BJ (cell line): ENCODE measurements at regions not wholly inside any gene's neighbourhood (a gene's known extent, or its start where the extent isn't known, plus 50 kb on each side); places are given as distances from the start of the nearest gene placed in this dataset.
"Not testable (repeated sequence)": the region's sequence is repeated elsewhere in the genome, so short reads cannot be mapped to it uniquely, and the experiment has no call there.

Experiments used
- CTCF ChIA-PET: fragments of 350-600 bp; formaldehyde crosslinking; extraction: SDS; loops from one replicate; lab custom pipeline; 2021; ENCODE audit warnings: antibody characterized with exemption, inconsistent platforms; lab: Yijun Ruan, JAX
- POLR2A ChIA-PET: fragments of 300-600 bp; sonication (Branson Sonifier 250); formaldehyde crosslinking; extraction: SDS; loops from one replicate; lab custom pipeline; 2021; ENCODE audit warnings: antibody characterized with exemption; lab: Charles Lee
- DNase-seq: peaks from one replicate; pipeline ENCODE4 v3.0.0-alpha.2; 2011; ENCODE audit warnings: low read depth
- H3K27me3 ChIP-seq: 2 replicates; pipeline ENCODE4 v1.6.0; 2011; ENCODE audit warnings: low read length; ENCODE audit not compliant: control insufficient read depth, insufficient read depth
- H3K36me3 ChIP-seq: 2 replicates; pipeline ENCODE4 v1.5.1; 2011; ENCODE audit warnings: low read length; ENCODE audit not compliant: control insufficient read depth, insufficient read depth
- H3K4me3 ChIP-seq: 2 replicates; pipeline ENCODE4 v1.5.1; 2011; ENCODE audit warnings: low read depth, mild to moderate bottlenecking, control low read depth, low read length
- TF ChIP-seq, protein P1 (sequence below): IDR thresholded peaks from 2 replicates; pipeline ENCODE4 v1.5.1; 2011; ENCODE audit warnings: low read depth, mild to moderate bottlenecking, control low read depth, inconsistent platforms, low read length, moderate library complexity; ENCODE audit not compliant: insufficient read depth

DNA sequence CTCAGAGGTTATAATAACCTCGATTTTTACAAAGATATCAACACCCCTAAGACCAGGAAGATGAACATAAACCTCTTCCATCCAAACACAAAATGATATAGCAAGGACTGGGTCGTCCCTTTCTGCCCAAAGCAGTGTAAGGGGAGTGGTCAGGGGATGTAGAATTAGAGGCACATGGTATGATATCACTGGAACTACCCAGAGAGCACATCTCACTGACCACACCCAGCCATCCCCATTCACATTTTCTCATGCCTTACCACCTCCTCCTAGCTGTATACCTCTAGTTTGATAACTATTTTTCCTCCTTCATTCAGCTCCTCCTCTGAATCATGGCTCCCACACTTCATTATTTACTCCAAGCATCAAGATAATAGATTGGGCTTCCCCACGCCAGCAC, 152.6 kb downstream of the COPS8 start:
- no peaks in the 10 kb centered on the region for H3K36me3 ChIP-seq
- POLR2A ChIA-PET: no interaction called here
- TF ChIP-seq, protein P1, sequence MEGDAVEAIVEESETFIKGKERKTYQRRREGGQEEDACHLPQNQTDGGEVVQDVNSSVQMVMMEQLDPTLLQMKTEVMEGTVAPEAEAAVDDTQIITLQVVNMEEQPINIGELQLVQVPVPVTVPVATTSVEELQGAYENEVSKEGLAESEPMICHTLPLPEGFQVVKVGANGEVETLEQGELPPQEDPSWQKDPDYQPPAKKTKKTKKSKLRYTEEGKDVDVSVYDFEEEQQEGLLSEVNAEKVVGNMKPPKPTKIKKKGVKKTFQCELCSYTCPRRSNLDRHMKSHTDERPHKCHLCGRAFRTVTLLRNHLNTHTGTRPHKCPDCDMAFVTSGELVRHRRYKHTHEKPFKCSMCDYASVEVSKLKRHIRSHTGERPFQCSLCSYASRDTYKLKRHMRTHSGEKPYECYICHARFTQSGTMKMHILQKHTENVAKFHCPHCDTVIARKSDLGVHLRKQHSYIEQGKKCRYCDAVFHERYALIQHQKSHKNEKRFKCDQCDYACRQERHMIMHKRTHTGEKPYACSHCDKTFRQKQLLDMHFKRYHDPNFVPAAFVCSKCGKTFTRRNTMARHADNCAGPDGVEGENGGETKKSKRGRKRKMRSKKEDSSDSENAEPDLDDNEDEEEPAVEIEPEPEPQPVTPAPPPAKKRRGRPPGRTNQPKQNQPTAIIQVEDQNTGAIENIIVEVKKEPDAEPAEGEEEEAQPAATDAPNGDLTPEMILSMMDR: no peak
- CTCF ChIA-PET: interaction anchor here (0.6 to 1.6 kb wide), 3 partner anchors 14 to 96 kb away, joined by 3 to 4 read pairs (median 3); no protein-coding TSS in a partner anchor
- DNase-seq: no peak
- no peak overlapping the region for H3K4me3 ChIP-seq
- H3K27me3 ChIP-seq: no peaks in the 10 kb centered on the region

DNA sequence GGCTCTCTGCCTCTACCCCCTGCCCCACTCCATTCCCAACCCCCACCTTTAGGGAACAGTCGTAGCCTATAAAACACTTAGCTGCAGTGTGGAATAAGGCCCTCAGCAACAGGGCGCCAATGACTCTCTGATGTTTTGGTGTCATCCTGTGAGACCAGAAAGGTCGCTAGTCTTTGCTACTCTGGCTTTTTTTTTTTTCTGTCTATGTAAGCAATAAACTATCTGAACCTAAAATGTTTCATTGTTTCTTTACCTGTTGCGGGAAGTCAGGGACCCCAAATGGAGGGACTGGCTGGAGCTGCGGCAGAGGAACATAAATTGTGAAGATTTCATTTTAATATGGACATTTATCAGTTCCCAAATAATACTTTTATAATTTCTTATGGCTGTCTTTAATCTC, 154.6 kb downstream of the COPS8 start:
- Histone ChIP-seq H3K36me3 (no peaks in the 10 kb centered on the region), H3K4me3 (no peak overlapping the region), H3K27me3 (no peaks in the 10 kb centered on the region)
- ChIA-PET CTCF (no interaction called here), POLR2A (no interaction called here)
- DNase-seq: no peak
- TF ChIP-seq, protein P1: no peak

DNA sequence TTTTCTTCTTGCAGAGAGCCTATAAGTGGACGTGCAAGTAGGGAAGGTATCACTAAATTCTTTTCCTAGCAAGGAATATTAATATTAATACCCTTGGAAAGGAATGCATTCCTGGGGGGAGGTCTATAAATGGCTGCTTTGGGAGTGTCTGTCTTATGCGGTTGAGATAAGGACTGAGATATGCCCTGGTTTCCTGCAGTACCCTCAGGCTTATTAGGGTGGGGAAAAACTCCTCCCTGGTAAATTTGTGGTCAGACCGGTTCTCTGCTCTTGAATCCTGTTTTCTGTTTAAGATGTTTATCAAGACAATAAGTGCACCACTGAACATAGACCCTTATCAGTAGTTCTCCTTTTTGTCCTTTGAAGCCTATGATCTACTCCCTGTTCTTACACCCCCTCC, 155.2 kb downstream of the COPS8 start:
- H3K4me3 ChIP-seq, POLR2A ChIA-PET, H3K27me3 ChIP-seq, CTCF ChIA-PET, H3K36me3 ChIP-seq, DNase-seq: not testable (repeated sequence)

DNA sequence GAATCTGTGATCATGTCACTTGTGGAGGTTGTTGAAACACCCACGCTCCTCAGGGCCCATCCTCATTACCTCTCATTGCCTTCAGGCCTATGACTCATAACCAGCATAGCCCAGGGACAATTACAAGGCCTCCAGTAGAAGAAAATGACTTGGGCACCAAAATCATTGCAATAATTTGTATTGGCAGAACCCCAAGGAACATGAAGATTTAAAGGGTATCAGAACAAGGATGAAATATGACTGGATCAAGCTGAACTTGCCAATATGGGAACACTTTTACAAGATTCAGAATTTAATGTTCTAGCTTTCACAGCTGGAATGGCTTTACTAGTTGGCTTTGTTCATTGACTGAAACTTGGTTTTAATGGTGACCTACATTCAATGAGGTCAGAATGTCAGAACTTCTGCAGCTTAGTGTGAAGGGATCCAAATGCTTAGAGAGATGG, 156.4 kb downstream of the COPS8 start:
- ChIA-PET POLR2A (no interaction called here), CTCF (interaction anchor here (0.7 kb wide), 1 partner anchor 172 kb away, joined by 3 read pairs; the partner anchor contains the start of gene COL6A3)
- Histone ChIP-seq H3K36me3 (no peaks in the 10 kb centered on the region), H3K4me3 (no peak overlapping the region), H3K27me3 (no peaks in the 10 kb centered on the region)
- TF ChIP-seq, protein P1: no peak
- DNase-seq: no peak

DNA sequence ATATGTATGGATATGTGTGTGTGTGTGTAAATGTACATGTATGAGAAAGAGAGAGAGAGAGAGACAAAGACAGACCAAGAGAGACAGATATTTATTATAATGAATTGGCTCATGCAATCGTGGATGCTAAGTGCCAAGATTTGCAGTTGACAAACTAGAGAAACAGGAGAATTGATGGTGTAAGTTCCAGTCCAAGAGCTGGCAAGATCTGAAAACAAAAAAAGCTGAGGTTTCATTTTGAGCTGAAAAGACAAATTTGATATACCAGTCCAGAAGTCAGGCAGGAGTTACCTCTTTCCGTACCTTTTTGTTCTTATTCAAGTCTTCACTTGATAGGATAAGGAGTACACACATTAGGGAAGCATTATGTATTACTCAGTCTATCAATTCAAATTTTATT, 157.8 kb downstream of the COPS8 start:
- CTCF ChIA-PET: interaction anchor here (0.7 to 1.0 kb wide), 2 partner anchors 11 to 194 kb away, joined by 3 read pairs; no protein-coding TSS in a partner anchor
- TF ChIP-seq, protein P1: no peak
- DNase-seq: no peak
- POLR2A ChIA-PET: no interaction called here
- H3K4me3 ChIP-seq: no peak overlapping the region
- H3K36me3 ChIP-seq: no peaks in the 10 kb centered on the region
- H3K27me3 ChIP-seq: no peaks in the 10 kb centered on the region

DNA sequence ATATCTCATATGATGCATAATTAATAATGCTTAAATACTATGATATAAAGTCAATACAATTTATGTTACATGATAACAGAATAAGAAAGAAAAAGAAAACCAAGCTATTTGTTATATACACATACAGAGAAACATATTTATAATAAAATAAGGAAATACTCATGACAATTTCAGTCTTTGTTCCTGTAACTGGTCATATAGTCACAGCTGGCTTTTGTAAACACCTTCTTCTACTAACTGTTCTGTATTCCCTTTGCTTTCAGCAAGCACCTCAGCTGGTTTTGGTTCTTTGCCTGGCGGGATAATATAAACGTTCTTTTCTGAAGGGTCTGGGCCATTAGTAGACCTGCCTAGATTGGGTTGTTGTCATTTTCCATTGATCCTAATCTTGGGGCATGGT, 158.5 kb downstream of the COPS8 start:
- no peak overlapping the region for H3K4me3 ChIP-seq
- DNase-seq: no peak
- no peaks in the 10 kb centered on the region for H3K27me3 ChIP-seq
- TF ChIP-seq, protein P1: no peak
- POLR2A ChIA-PET: no interaction called here
- CTCF ChIA-PET: interaction anchor here (0.7 to 1.0 kb wide), 2 partner anchors 10 to 195 kb away, joined by 3 read pairs; no protein-coding TSS in a partner anchor
- no peaks in the 10 kb centered on the region for H3K36me3 ChIP-seq
